ENCODE measurements at regions not wholly inside any gene's neighbourhood (a gene's known extent, or its start where the extent isn't known, plus 50 kb on each side); places are given as distances from the start of the nearest gene placed in this dataset.
A peak's percentile ranks its signal among the peaks of the same experiment; 100 is the strongest.

DNA sequence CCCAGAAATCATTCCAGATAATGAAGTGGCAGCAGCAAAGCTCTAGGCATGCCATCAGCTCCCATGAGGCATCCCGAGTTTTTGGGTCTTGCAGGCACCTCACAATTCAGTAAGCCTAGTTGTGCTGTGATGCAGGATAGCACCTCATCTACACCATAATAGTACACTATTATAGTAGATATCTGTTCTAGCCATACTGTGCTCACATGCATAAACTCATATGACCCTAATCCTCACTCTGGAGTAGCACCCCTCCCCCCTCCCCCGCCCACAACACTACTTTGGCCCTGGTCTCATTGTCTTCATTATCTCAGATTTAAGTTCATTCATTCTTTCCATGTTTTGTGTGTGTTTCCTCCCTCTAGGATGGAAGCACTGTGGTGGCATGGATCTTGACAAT lies 102.5 kb upstream of the PITX1 start:
- Histone ChIP-seq H3K4me1 (peaks cover 12% of the 10 kb centered on the region), H3K4me3 (ENCODE audit: low read depth, low read length) (no peak overlapping the region), H3K27me3 (no peaks in the 10 kb centered on the region), H3K9me3 (no peaks in the 10 kb centered on the region), H3K36me3 (no peaks in the 10 kb centered on the region)
- no peak for DNase-seq
- TF ChIP-seq, protein P1, sequence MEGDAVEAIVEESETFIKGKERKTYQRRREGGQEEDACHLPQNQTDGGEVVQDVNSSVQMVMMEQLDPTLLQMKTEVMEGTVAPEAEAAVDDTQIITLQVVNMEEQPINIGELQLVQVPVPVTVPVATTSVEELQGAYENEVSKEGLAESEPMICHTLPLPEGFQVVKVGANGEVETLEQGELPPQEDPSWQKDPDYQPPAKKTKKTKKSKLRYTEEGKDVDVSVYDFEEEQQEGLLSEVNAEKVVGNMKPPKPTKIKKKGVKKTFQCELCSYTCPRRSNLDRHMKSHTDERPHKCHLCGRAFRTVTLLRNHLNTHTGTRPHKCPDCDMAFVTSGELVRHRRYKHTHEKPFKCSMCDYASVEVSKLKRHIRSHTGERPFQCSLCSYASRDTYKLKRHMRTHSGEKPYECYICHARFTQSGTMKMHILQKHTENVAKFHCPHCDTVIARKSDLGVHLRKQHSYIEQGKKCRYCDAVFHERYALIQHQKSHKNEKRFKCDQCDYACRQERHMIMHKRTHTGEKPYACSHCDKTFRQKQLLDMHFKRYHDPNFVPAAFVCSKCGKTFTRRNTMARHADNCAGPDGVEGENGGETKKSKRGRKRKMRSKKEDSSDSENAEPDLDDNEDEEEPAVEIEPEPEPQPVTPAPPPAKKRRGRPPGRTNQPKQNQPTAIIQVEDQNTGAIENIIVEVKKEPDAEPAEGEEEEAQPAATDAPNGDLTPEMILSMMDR (IDR thresholded peaks at IDR 0.05; ENCODE audit: low read depth, low read length): no peak

DNA sequence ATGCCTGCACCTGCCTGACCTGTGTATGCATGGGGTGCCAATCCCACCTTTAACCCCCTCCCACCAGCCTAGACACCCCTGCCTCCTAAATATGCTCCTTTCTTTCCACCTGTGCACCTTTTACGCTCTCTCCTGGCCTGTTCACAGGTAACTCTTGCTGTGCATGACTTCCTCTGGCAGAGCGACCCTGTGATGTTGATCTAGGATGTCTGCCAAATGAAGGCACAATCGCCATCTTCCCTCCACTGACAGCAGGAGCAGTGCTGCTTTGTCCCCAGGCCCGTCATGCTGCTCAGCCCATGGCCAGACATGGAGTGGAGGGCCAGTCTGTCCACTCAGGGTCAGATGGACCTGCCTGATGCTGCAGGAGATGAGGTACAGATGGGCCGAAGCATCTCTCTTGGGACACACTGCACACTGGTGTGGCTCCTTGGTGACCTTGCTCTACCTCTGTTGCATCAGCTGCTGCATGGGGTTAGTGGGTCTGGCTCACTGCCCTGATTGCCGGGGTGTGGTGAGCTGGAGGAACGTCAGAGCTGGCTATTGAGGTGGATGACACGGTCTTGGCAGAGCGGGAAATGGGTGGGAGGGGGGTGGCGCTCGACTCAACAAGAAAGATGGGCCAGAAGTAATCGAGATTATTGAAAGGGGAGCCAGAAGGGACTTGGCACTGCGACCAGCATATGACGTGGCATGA lies 101.7 kb upstream of the PITX1 start:
- Histone ChIP-seq H3K9me3 (no peaks in the 10 kb centered on the region), H3K36me3 (no peaks in the 10 kb centered on the region), H3K4me3 (ENCODE audit: low read depth, low read length) (no peak overlapping the region), H3K4me1 (peaks cover 12% of the 10 kb centered on the region), H3K27me3 (no peaks in the 10 kb centered on the region)
- no peak for DNase-seq
- TF ChIP-seq, protein P1 (IDR thresholded peaks at IDR 0.05; ENCODE audit: low read depth, low read length): no peak

DNA sequence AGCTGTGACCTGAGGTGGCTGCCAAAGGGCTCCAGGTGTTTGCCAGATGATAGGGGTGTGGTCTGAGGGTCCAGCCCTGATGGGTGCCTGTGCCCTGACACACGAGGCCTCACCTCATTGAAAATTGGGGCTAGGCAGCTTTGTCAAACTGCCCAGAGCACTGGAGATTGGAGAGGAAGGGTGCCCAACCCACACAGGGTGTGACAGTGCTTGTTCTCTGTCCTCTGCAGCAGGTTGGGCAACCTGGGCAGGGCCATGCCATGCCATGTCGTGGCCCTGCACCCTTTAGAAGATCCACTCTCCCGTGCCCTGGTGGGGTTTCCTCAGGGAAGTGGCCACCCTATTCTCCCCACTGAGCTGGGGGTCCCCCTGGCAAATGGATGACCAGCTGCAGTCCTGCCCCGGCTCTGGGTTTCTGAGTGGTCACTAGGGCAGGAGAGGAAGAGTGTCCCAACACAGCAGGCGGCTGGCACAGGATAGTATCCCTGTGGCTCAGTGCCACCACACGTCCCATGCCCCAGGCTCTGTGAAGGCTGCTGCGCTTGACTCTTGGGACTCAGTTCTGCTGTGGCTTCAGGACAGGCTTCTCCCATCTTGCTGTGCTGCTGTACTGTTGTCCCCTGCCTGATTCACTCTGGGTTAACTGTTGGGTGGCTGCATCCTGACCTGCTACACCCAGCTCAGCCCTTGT lies 100.8 kb upstream of the PITX1 start:
- DNase-seq: no peak
- Histone ChIP-seq H3K4me1 (peaks cover 12% of the 10 kb centered on the region), H3K27me3 (no peaks in the 10 kb centered on the region), H3K36me3 (no peaks in the 10 kb centered on the region), H3K9me3 (no peaks in the 10 kb centered on the region), H3K4me3 (ENCODE audit: low read depth, low read length) (no peak overlapping the region)
- TF ChIP-seq, protein P1 (IDR thresholded peaks at IDR 0.05; ENCODE audit: low read depth, low read length): no peak

DNA sequence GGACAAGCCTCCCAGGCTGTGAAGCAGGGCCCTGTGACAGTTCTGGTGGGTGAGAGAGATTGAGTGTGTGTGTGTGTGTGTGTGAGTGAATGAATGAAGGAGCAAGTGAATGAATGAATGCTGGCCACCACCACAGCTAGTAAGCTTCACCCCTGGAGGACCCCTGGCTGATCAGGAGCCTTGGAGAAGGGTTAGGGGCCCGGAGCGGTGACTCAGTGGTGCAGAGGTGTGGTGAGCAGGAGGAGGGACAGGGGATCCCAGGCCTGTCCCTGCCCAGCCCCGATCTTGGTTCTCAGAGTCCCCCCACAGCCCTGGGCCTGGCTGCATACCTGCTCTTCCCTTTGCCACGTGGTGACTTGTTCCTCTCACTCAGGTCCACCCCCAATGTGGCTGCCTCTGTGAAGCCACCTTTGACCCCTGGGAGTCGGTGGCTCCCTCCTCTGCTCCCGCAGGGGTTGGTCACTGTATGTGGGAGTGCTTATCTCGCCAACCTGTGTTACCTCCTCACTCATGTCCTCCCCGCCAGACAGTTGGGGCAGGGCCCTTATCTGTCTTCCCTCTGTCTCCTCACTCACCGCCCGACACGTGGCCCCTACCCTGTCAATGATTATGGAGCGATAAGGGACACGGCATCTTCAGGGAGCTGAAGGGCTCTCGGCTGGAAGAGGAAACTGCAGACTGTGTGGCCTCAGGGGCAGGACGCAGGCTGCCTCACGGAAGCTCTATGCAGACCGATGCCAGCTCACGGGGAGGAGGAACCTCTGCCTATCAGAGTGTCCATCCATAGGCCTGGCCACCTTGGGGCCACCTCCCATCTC lies 99.9 kb upstream of the PITX1 start:
- H3K9me3 ChIP-seq: no peaks in the 10 kb centered on the region
- DNase-seq: peak; percentile 29
- peaks cover 12% of the 10 kb centered on the region for H3K4me1 ChIP-seq
- TF ChIP-seq, protein P1 (IDR thresholded peaks at IDR 0.05; ENCODE audit: low read depth, low read length): no peak
- no peak overlapping the region for H3K4me3 ChIP-seq (ENCODE audit: low read depth, low read length)
- H3K36me3 ChIP-seq: no peaks in the 10 kb centered on the region
- no peaks in the 10 kb centered on the region for H3K27me3 ChIP-seq

DNA sequence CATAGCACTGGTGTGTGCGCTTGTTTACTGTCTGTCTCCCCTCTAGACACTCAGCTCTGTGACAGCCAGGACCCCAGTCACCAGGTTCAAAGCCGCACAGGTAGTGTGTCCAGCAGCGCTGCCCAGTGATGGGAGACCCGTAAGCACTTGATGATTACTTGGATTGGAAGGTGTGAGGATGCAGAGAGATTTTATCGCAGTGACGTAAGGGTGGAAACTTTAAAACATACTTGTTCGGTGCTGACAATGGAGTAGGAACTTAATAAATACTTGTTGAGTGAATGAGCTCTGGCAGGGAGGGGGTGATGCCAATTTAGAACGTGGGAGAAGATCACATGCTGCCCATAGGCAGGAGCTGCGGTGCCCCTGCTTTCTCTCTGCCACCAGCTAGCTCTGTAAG lies 99.2 kb upstream of the PITX1 start:
- DNase-seq: no peak
- Histone ChIP-seq H3K27me3 (no peaks in the 10 kb centered on the region), H3K4me3 (ENCODE audit: low read depth, low read length) (no peak overlapping the region), H3K4me1 (peaks cover 12% of the 10 kb centered on the region), H3K36me3 (no peaks in the 10 kb centered on the region), H3K9me3 (no peaks in the 10 kb centered on the region)
- TF ChIP-seq, protein P1 (IDR thresholded peaks at IDR 0.05; ENCODE audit: low read depth, low read length): no peak
